ENCODE measurements at regions not wholly inside any gene's neighbourhood (a gene's known extent, or its start where the extent isn't known, plus 50 kb on each side); places are given as distances from the start of the nearest gene placed in this dataset.

- TF ChIP-seq CTCF (conservative IDR thresholded peaks at IDR 0.05 in 1 of 2, IDR thresholded peaks at IDR 0.05 in 1 of 2; ENCODE audit: extremely low read depth in 1 of 2, insufficient read depth in 1 of 2, low read depth in 1 of 2, low read length in 2 of 2), result no peak
- no peak for TF ChIP-seq EZH2 (IDR thresholded peaks at IDR 0.05; ENCODE audit: borderline replicate concordance, low read length)
Measured at GRCh38 chr3:151568184-151568583, 107.3 kb upstream of the IGSF10 start.
